ENCODE measurements at regions not wholly inside any gene's neighbourhood (a gene's known extent, or its start where the extent isn't known, plus 50 kb on each side); places are given as distances from the start of the nearest gene placed in this dataset.

- TF ChIP-seq GLI4 (CRISPR knock-in tag; IDR thresholded peaks at IDR 0.05; ENCODE audit: borderline replicate concordance) (peak; percentile 82; the same call in 1 of the 2 replicates), ELF3 (CRISPR knock-in tag; IDR thresholded peaks at IDR 0.05) (peak; percentile 89), REL (CRISPR knock-in tag; conservative IDR thresholded peaks at IDR 0.05) (no peak), GTF2F1 (IDR thresholded peaks at IDR 0.05; ENCODE audit: low read length) (no peak), TBX2 (CRISPR knock-in tag; IDR thresholded peaks at IDR 0.05; ENCODE audit: borderline replicate concordance) (peak; percentile 94), TARDBP (CRISPR knock-in tag; IDR thresholded peaks at IDR 0.05) (peak; percentile 82), ZNF704 (CRISPR knock-in tag; IDR thresholded peaks at IDR 0.05; ENCODE audit: borderline replicate concordance) (no peak), ZNF550 (CRISPR knock-in tag; IDR thresholded peaks at IDR 0.05; ENCODE audit: borderline replicate concordance) (no peak), TEAD2 (CRISPR knock-in tag; IDR thresholded peaks at IDR 0.05) (no peak), SAP130 (CRISPR knock-in tag; IDR thresholded peaks at IDR 0.05; ENCODE audit: low read depth) (peak; percentile 64), ERF (CRISPR knock-in tag; IDR thresholded peaks at IDR 0.05) (peak; percentile 70), HES4 (CRISPR knock-in tag; IDR thresholded peaks at IDR 0.05; ENCODE audit: borderline replicate concordance) (no peak), ZNF33A (CRISPR knock-in tag; IDR thresholded peaks at IDR 0.05; ENCODE audit: borderline replicate concordance) (no peak), NR2F1 (CRISPR knock-in tag; IDR thresholded peaks at IDR 0.05) (peak in 1 of 2 experiments; percentile 41; a peak in 1 of 4 replicates), HINFP (CRISPR knock-in tag; IDR thresholded peaks at IDR 0.05; ENCODE audit: low read depth) (0 out of 2 replicates have a peak, but pooled peaks have one; percentile 26), CCDC6 (CRISPR knock-in tag; IDR thresholded peaks at IDR 0.05) (0 out of 2 replicates have a peak, but pooled peaks have one; percentile 55), KDM2A (CRISPR knock-in tag; IDR thresholded peaks at IDR 0.05; ENCODE audit: borderline replicate concordance, low read depth) (no peak), ZNF772 (CRISPR knock-in tag; IDR thresholded peaks at IDR 0.05) (peak; percentile 83; the same call in 1 of the 2 replicates), ARID5B (CRISPR knock-in tag; IDR thresholded peaks at IDR 0.05) (peak; percentile 92; the same call in 1 of the 2 replicates), ZNF850 (CRISPR knock-in tag; conservative IDR thresholded peaks at IDR 0.05) (no peak)
These were observed 139.4 kb upstream of the RAB4A start (continued) for GRCh38 chr1:229131243-229132105.

Measured in HepG2 (cell line).